ENCODE measurements at regions not wholly inside any gene's neighbourhood (a gene's known extent, or its start where the extent isn't known, plus 50 kb on each side); places are given as distances from the start of the nearest gene placed in this dataset.

- ATAC-seq, result no peak
- H3K9me3 ChIP-seq, result no peaks in the 10 kb centered on the region
- no peak for TF ChIP-seq CTCF (IDR thresholded peaks at IDR 0.05)
- 87 to 93% (median 87%) methylated on average over 4 of the region's 4 CpGs for WGBS, 3 donors
- intact Hi-C loops (cut with DNase I), result no loop called here
- no peaks in the 10 kb centered on the region for H3K27me3 ChIP-seq (ENCODE audit: insufficient read depth in 3 of 3, low read length in 2 of 3)
- no peak overlapping the region for H3K27ac ChIP-seq
- no peaks in the 10 kb centered on the region for H3K36me3 ChIP-seq (ENCODE audit: insufficient read depth in 1 of 2, low read depth in 1 of 2)
- H3K4me1 ChIP-seq, result no peaks in the 10 kb centered on the region
- no peak overlapping the region for H3K4me3 ChIP-seq
- no peak for DNase-seq
Measured at GRCh38 chr2:48043131-48043700, 136.9 kb upstream of the FBXO11 start.

DNA sequence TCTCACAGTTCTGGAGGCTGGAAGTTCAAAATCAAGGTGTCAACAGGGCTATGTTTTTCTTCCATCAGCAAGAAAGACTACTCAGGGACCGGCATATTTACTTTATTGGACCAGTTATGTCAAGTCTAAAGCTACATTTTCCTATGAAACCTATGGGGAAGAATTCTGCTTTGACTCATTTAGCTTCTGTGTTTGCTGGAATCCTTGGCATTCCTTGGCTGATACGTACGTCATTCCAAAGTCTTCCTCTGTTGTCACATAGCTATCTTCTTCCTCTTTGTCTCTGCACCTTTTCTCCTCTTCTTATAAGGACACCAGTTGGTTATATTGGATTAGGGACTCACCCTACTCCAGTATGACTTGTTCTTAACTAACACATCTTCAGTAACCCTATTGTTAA is 137.4 kb upstream of the FBXO11 start:
- no peak overlapping the region for H3K4me3 ChIP-seq
- no peaks in the 10 kb centered on the region for H3K27me3 ChIP-seq (ENCODE audit: insufficient read depth in 3 of 3, low read length in 2 of 3)
- no peaks in the 10 kb centered on the region for H3K4me1 ChIP-seq
- DNase-seq, result no peak
- H3K36me3 ChIP-seq (ENCODE audit: insufficient read depth in 1 of 2, low read depth in 1 of 2), result no peaks in the 10 kb centered on the region
- ATAC-seq, result no peak
- H3K27ac ChIP-seq, result no peak overlapping the region
- TF ChIP-seq CTCF (IDR thresholded peaks at IDR 0.05), result no peak
- intact Hi-C loops (cut with DNase I), result no loop called here
- 76 to 85% (median 76%) methylated on average over 3 of the region's 3 CpGs for WGBS, 3 donors
- no peaks in the 10 kb centered on the region for H3K9me3 ChIP-seq

DNA sequence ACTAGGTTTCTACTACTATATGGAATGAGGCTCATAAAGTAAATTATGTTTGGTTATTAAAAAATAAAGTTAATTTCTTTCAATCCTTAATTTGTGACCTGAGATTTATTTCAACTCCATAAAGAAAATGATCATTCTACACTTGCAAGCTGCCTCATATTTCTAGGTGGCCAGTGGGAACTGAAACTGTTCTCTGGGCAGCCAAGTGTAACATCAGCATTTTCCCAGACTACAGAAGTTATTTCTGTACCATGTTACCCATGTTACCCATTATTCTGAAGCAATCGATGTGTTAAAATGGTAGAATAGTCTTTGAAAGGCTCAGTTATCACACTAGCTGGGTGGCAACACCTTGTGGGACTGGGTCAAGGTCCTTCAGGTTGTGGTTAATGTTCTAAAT is 139.3 kb upstream of the FBXO11 start:
- Histone ChIP-seq H3K4me1 (no peaks in the 10 kb centered on the region), H3K27me3 (ENCODE audit: insufficient read depth in 3 of 3, low read length in 2 of 3) (no peaks in the 10 kb centered on the region), H3K27ac (no peak overlapping the region), H3K4me3 (no peak overlapping the region), H3K36me3 (ENCODE audit: insufficient read depth in 1 of 2, low read depth in 1 of 2) (no peaks in the 10 kb centered on the region), H3K9me3 (no peaks in the 10 kb centered on the region)
- ATAC-seq, result no peak
- no peak for TF ChIP-seq CTCF (IDR thresholded peaks at IDR 0.05)
- WGBS, 3 donors, result 80 to 91% (median 89%) methylated on average over 1 of the region's 1 CpG
- no peak for DNase-seq
- intact Hi-C loops (cut with DNase I), result no loop called here

- H3K36me3 ChIP-seq (ENCODE audit: insufficient read depth in 1 of 2, low read depth in 1 of 2), result no peaks in the 10 kb centered on the region
- no peaks in the 10 kb centered on the region for H3K27me3 ChIP-seq (ENCODE audit: insufficient read depth in 3 of 3, low read length in 2 of 3)
- no peaks in the 10 kb centered on the region for H3K4me1 ChIP-seq
- no peak overlapping the region for H3K27ac ChIP-seq
- intact Hi-C loops (cut with DNase I), result no loop called here
- WGBS, 3 donors, result 71 to 80% (median 80%) methylated on average over 3 of the region's 3 CpGs
- H3K9me3 ChIP-seq, result no peaks in the 10 kb centered on the region
- no peak for TF ChIP-seq CTCF (IDR thresholded peaks at IDR 0.05)
- DNase-seq (no peak), ATAC-seq (no peak)
- no peak overlapping the region for H3K4me3 ChIP-seq
Measured at GRCh38 chr2:48048476-48049171, 142.3 kb upstream of the FBXO11 start.

DNA sequence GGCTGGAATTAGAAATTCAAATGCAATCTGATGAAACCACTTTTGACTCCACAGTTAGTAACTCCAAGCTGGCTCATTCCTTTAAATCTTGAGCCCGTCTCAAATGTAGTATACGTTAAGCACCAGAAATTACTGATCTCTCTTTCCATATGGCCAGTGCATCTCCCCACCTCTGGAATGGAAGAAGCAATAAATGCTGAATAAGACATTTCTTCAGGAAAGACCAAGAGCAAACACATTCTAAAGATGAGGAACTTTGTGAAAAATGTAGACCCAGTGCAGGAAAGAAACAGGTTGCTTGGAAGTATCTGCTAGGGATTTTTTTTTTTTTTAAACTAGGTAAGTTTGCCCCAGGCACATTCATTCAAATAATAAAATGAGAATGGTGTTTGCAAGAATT is 143.1 kb upstream of the FBXO11 start:
- H3K36me3 ChIP-seq (ENCODE audit: insufficient read depth in 1 of 2, low read depth in 1 of 2), result no peaks in the 10 kb centered on the region
- no peak overlapping the region for H3K4me3 ChIP-seq
- ATAC-seq (no peak), DNase-seq (no peak)
- H3K27me3 ChIP-seq (ENCODE audit: insufficient read depth in 3 of 3, low read length in 2 of 3), result no peaks in the 10 kb centered on the region
- WGBS, 3 donors, result 75 to 81% (median 80%) methylated on average over 2 of the region's 2 CpGs
- H3K27ac ChIP-seq, result no peak overlapping the region
- intact Hi-C loops (cut with DNase I), result no loop called here
- no peak for TF ChIP-seq CTCF (IDR thresholded peaks at IDR 0.05)
- no peaks in the 10 kb centered on the region for H3K4me1 ChIP-seq
- no peaks in the 10 kb centered on the region for H3K9me3 ChIP-seq

Data from psoas muscle (tissue), 7 donors.